ENCODE measurements at regions not wholly inside any gene's neighbourhood (a gene's known extent, or its start where the extent isn't known, plus 50 kb on each side); places are given as distances from the start of the nearest gene placed in this dataset.

DNA sequence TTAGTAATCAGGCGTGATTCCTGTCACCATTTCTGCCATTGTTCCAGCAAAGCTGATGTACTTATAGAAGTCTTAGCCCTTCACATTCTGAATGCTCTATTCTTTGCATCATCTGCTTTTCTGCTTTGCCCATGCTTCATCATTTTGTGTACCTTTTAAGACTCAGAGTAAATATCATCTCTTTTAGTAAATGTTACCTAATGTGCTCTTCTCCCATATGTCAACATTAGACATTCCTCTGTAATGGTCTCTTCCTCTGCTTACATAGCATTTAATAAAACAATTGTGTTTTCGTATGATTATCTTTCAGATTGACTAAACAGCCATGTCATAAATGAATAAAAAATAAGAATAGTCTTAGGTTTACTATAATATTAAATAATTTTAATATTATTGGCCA is 719.6 kb upstream of the GRM3 start:
- TF ChIP-seq, protein P1, sequence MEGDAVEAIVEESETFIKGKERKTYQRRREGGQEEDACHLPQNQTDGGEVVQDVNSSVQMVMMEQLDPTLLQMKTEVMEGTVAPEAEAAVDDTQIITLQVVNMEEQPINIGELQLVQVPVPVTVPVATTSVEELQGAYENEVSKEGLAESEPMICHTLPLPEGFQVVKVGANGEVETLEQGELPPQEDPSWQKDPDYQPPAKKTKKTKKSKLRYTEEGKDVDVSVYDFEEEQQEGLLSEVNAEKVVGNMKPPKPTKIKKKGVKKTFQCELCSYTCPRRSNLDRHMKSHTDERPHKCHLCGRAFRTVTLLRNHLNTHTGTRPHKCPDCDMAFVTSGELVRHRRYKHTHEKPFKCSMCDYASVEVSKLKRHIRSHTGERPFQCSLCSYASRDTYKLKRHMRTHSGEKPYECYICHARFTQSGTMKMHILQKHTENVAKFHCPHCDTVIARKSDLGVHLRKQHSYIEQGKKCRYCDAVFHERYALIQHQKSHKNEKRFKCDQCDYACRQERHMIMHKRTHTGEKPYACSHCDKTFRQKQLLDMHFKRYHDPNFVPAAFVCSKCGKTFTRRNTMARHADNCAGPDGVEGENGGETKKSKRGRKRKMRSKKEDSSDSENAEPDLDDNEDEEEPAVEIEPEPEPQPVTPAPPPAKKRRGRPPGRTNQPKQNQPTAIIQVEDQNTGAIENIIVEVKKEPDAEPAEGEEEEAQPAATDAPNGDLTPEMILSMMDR (IDR thresholded peaks at IDR 0.05), result no peak
- no peak for TF ChIP-seq POLR2A (IDR thresholded peaks at IDR 0.05)

Data from heart left ventricle (tissue), 13 donors.